Limb (tissue), 2 donors: ENCODE measurements at regions not wholly inside any gene's neighbourhood (a gene's known extent, or its start where the extent isn't known, plus 50 kb on each side); places are given as distances from the start of the nearest gene placed in this dataset.
A peak's percentile ranks its signal among the peaks of the same experiment; 100 is the strongest.
"Not testable (repeated sequence)": the region's sequence is repeated elsewhere in the genome, so short reads cannot be mapped to it uniquely, and the experiment has no call there.

Experiments
- DNase-seq, 2 donors: peaks; one replicate each; pipeline ENCODE4 v3.0.0-alpha.2; 2016; ENCODE audit errors: extremely low spot score in 2 of 2

DNA sequence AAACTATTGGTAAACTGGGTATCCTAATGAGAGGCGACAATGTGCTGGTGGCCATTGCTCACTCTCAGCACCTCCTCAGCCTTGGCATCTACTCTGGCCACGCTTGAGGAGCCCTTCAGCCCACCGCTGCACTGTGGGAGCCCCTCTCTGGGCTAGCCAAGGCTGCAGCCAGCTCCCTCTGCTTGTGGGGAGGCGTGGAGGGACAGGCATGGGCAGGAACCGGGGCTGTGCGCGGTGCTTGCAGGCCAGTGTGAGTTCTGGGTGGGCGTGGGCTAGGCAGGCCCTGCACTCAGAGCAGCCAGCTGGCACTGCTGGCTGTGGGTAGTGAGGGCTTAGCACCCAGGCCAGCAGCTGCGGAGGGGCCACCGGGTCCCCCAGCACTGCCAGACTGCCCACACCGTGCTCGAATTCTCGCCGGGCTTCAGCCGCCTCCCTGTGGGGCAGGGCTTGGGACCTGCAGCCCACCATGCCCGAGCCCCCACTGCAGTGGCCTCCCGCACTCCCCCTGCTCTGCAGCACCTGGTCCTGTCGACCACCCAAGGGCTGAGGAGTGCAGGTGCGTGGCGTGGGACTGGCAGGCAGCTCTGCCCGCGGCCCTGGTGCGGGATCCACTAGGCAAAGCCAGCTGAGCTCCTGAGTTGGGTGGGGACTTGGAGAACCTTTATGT is 575.9 kb upstream of the ANO3 start:
- no peak for DNase-seq

DNA sequence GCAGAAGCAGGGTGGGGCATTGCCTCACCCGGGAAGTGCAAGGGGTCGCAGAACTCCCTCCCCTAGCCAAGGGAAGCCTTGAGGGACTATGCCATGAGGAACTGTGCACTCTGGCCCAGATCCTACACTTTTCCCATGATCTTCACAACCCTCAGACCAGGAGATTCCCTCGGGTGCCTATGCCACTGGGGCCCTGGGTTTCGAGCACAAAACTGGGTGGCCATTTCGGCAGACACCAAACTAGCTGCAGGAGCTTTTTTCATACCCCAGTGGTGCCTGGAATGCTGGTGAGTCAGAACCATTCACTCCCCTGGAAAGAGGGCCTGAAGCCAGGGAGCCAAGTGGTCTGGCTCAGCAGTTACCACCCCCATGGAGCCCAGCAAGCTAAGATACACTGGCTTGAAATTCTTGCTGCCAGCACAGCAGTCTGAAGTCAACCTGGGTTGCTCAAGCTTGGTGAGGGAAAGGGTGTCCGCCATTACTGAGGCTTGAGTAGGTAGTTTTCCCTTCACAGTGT is 573.7 kb upstream of the ANO3 start:
- no peak for DNase-seq

DNA sequence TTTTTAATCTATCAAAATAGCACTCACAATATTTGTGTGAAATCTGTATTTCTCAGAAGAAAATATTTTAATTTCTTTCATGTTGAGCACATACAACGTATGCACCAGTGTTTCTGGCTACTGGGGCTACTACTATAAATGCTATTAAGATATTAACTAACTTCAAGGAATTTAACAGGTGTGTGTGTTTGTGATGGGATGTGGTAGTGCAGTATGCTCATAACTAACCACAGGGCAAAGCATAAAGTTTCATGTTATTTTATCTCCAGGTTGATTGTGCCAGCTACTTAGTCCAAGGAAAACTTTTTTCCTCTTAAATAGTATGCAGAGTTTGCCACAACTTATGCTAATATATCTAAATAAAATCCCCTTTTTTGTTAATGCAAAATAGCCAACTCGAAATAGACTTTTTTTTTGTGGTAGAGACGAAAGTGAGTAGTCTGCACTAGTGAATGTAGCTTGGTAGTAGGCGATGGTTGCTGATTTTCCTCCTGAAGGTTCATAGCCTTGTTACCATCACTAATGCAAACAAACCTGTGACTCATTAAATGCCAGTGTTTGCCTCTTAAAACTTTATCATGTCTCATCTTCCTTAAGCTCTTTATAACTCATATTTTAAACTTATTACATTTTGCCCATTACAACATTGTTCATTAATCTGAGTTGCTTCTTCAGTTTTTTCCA is 565.5 kb upstream of the ANO3 start:
- DNase-seq: no peak

DNA sequence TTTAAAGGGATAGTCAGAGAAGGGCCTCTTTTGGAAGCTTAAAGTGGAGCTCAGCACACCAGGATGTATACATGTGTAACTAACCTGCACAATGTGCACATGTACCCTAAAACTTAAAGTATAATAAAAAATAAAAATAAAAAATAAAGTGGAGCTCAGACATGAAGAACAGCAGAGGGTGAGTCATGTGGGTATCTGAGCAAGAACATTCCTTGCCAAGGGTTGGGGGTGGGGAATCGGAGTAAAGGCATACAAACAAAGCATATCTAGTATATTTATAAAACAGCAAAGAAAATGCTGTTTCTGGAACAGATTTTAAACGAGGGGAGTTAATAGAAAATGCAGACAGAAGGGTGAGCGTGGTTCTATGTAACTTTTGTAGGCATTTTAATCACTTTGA is 562.6 kb upstream of the ANO3 start:
- no peak for DNase-seq

DNA sequence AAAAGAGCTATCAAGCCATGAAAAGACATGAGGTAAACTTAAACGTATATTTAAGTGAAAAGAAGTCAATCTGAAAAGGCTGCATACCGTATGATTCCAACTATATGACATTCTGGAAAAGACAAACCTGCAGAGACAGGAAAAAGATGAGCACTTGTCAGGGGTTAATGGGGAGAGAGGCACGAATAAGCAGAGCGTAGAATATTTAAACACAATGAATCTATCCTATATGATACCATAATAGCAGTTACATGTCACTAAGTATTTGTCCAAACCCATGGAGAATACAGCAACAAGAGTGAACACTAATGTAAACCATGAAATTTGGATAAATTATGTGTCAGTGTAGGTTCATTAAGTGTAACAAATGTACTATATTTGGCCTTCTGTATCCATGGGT is 560.3 kb upstream of the ANO3 start:
- no peak for DNase-seq

DNA sequence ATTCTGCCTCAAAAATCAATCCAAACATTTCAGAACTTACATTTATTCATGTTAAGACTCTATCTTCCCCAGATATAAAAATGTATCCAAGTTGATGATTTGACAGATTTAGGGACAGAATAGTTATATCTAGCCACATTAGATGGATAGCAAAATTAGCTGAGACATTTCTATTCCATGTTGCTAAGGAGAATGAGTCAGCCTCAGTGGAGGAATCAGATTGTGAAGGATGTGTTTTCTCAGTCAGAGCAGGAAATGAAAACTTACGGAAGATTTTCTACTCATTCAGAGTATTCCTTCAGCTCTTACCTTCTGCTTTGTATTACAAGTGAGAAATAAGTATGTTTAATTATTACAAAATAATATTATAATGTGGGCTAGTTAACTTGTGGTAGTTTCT is 556.3 kb upstream of the ANO3 start:
- DNase-seq: no peak

DNA sequence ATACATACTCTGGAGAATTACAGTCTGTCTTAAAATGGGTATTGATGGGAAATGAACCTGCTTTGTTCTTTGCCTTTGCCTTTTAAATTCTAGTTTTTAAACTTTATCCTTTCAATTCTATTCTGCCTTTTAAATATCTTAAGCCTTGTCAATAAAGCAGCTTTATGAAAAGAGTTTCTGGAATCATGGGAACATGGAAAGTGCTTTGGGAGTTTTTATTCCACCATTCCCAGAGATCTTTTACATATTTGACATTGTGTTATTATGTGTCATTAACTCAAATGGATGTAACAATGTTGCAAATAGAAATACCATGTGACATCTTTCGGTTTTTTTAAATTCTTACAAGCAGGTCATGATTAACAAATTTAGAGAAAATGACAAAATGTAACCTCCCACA is 555.7 kb upstream of the ANO3 start:
- DNase-seq: no peak

DNA sequence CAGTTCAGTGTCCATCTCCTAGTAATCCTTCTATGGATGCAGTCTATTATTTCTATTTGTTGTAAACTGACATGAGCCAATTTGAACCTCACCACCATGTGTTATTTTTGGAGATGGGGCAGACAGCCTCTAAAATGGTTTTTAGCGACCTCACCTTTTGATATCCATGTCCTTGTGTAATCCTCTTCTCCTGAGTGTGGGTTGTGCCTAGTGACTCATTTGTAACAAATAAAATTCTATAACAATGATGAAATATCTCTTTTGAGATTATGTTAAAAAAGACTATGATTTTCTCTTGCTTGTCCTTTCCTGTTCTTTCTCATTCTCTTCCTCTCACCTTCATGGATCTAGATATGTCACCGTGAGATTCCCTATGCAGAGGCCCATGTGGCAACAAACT is 554.6 kb upstream of the ANO3 start:
- no peak for DNase-seq

DNA sequence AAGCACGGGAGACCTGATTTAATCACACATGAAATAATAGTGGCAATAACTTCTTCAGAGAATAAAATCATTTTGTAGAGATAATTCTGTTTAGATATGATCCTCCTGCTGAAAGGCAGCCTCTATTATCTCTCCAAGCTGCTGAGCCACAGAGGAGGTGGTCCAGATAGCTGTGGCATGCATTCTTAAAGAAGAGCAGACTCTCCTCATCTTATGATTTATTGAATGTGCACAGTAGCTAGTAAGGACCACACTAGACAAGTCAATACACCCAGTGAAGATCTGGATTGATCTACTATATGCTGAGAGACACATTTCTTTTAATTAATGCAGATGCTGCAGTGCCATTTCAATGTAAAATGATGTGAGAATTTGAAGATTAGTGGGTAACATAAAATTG is 552.9 kb upstream of the ANO3 start:
- DNase-seq: no peak

DNA sequence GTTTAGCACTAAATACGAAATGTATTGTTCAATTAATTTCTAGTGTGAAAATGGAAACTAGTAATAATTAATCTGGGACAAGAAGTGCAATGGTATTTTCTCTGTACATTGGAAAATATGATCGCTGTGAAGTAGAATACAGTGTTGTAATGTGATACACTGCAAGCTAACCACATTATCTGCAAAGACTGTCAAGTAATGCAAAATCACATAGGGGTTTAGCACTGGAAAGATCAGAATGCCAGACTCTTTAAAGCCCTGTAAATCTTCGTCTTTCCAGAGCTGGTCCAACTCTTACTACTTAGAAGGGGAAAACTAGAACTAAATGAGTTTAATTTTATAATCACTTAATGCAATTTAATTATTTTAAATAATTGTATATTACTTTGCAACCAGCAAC is 544.5 kb upstream of the ANO3 start:
- DNase-seq: no peak

DNA sequence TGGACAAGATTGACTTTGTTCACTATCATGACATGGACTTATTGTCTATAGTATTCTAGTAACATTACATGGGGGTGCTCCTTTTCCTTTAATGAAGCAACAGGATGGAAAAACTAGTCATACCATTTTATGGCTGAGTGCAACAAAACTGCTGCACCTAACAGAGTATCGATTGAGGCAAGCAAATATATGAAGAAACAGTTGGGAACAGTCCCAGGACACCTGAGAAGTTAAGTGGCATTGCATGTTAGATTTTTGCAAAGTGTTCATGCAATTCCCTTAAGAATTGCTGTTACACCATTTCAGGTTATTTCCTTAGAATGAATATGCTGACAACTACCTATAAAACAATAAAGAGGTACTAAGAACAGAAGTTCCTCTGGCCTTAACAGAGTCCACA is 541.5 kb upstream of the ANO3 start:
- DNase-seq: no peak

DNA sequence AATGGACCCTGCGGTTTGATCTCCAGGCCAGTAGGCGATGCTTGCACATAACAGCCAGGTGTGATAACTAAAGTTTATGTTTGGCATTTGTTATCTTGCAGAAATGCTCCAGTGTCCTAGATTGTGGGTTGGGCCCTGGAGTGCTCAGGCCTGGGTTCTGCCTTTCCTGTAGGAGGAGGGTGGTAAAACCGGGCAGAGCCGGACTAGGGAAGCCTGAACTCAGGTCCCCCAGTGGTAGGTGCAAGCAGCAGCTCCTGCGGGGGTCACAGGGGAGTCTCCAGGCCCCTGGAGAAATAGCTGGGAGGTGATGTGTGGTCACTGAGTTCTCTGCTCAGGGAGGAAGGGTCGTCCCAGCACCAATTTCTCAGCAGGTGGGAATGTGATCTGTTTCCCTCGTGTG is 538.3 kb upstream of the ANO3 start:
- no peak for DNase-seq

DNA sequence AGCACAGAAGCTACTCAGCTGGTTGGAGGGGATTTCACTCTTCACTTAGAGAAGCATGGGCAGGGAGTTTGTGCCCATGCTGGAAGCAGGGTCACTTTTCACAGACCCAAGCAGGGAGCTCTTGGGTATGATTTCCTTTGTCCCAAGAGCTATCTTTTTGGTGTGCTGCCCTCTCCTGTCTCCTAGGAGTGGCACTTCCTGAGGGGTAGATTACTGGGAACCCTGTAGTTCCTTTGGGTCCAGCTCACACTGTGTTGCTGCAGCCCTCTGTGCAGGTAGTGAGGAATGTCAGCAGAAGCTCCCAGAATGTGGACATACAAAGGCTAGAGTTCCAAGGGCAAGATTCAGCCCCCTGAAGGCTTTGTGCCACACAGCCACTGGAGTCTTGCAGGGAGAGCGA is 537.1 kb upstream of the ANO3 start:
- no peak for DNase-seq

DNA sequence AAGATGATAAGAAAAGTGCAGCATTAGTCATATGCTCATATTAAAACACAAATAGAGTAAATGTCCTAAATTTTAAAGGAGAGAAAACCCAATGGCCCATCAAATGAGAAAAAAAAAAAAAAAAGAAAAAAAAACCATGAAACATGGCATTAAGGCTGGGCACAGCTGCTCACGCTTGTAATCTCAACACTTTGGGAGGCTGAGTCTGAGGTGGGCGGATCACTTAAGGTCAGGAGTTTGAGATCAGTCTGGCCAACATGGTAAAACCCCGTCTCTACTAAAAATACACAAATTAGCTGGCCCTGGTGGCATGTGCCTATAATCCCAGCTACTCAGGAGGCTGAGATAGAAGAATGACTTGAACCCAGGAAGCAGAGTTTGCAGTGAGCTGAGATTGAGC is 515.5 kb upstream of the ANO3 start:
- no peak for DNase-seq

DNA sequence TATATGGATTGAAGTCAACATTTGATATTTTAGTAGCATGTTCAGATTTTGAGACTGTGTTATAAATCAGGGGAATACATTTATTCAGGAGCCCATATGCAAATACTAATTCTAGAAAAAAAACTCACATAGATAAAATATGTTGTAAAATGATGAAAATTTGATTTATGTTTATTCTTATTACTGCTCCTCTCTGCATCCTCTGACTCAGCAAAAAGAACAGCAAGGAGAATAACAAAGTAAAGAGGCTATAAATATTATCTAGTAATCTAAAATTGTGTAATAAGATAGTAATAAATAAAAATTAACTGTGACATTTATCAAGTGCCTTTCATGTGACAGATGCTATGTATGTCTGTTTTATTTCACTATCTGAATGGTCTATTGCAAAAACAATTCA is 507.2 kb upstream of the ANO3 start:
- no peak for DNase-seq

DNA sequence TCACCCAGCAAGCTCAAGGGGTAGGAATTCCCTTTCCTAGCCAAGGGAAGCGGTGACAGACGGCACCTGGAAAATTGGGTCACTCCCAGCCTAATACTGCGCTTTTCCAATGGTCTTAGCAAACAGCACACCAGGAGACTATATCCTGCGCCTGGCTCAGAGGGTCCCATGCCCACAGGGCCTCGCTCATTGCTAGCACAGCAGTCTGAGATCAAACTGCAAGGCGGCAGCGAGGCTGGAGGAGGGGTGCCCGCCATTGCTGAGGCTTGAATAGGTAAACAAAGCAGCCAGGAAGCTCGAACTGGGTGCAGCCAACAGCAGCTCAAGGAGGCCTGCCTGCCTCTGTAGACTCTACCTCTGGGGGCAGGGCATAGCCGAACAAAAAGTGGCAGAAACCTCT is 500.4 kb upstream of the ANO3 start:
- DNase-seq: not testable (repeated sequence)

DNA sequence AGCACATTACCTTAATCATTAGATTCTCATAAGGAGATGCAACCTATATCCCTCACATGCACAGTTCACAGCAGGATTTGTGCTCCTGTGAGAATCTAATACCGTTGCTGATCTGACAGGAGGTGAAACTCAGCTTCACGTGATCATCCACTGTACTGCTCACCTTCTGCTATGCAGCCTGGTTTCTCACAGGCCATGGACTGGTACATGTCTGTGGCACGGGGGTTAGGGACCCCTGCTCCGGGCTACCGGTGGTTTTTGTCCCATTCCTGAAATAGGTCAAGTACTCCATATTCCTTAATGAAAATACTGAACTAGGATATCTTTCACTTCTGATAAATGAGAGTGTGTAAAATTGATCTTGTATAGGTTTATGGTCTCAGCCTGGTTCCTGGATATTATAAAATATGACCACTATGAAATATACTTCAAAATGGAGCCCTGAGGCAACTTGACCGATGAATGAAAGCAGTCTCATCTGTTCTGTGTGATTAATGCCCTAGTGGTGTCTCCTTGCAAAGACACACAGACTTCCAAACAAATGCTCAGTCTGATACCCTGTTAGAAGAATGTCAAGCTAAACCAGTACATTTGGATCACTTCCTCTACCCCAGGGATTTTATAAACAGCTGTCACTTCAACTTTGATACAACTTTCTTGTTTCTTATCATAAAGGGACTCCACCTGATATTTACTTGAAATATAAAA is 492.9 kb upstream of the ANO3 start:
- DNase-seq: no peak

DNA sequence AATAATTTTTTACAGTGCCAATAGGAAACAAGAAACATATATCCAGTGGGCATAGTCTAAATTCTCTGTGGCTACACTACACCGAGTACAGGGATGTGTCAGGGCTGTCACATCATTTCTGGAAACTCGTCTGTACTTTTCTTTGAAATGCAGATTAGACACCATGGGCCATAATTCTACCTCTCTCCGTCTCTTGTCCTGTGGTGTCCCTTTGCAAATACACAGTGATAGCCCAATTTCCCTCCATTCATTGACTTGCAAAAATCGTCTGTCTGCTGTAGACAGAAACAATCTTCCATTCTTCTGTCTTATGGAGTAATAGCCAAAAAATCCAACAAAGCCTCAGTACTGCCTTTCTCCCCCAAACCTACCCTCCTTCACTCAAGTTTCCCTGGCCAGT is 487.1 kb upstream of the ANO3 start:
- no peak for DNase-seq

DNA sequence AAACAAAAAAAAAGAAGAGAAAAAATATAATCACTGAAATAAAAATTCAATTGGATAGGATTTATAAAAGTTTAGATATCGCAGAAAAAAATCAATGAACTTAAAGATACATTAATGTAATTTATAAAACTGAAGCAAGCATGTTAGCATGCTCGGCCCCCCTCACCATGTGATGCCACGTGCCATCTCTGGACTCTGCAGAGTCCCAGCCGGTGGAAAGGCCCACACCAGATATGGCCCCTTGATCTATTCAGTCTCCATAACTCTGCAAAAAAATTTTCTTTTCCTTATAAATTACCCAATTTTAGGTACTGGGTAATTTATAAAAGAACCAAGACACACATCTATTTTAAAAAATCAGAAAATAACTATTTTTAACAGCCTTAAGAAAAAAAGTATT is 476.0 kb upstream of the ANO3 start:
- DNase-seq: no peak

DNA sequence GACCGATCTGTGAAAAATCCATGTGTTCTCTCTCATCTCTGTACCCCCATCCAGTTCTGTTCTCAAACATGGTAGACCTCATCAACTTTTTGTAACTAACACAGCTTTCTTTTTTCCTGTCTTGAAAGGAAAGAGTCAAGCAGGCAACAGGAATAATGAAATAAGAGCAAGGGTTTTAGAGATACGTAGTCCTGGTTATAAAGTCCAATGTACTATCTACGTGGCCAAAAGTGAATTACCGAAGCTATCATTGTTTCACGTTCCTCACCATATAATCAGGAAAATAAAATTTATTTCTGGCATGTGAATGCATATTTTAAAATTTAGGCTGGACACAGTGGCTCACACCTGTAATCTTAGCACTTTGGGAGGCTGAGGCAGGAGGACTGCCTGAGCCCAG is 472.2 kb upstream of the ANO3 start:
- no peak for DNase-seq

DNA sequence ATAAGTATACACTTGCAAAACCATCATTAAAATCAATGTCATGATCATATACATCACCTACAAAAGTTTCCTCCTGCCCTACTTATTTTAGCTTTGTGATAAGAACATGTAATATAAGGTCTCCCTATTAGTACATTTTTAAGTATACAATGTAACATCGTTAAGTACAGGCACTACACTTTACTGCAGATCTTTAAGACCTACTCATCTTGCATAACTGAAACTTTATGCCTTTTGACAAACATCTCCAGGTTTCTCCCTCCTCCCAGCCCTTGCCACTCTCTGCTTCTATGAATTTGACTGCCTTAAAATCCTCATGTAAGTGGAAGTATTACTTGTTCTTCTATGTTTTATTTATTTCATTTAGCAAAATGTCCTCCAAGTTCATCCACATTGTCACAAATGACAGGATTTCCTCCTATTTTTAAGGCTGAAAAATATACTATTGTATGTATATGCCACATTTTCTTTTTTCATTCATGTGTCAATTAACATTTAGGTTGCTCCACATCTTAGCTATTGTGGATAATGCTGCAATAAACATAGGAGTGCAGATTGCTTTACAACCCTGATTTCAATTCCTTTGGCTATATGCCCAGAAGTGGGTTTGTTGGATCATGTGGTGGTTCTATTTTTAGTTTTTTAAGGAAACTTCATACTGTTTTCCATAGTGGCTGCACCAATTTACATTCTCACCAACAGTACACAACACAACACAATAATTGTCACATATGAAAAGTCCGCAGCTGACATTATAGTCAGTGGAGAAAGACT is 471.1 kb upstream of the ANO3 start:
- peak in 1 of 2 donors; percentile 72 for DNase-seq

DNA sequence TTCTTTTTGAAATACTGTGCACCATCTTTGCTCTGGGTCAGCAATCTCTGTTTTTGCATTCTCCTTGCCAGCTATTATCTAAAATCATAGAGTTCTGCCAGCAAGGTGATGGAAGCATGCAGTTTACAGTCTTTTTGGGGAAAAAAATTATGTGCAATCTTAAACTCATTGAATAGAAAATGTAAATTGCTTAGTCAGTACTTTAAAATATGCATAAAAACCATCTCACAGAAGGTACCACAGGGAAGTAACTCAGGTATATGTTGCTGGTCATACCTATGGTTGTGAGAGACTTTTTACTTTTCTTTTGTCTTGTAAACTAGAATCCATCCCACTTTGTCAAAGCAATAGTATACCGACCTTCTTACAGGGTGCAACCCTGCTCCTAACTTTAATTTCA is 469.8 kb upstream of the ANO3 start:
- no peak for DNase-seq
